SU-DHL-6 (cell line): ENCODE measurements at regions not wholly inside any gene's neighbourhood (a gene's known extent, or its start where the extent isn't known, plus 50 kb on each side); places are given as distances from the start of the nearest gene placed in this dataset.

Experiments used
- H2AFZ ChIP-seq: fragments of 200-600 bp; sonication (generic); 2 replicates; pipeline ENCODE4 v1.6.1; 2014; ENCODE audit warnings: low read depth, mild to moderate bottlenecking, moderate library complexity, mixed read lengths, antibody characterized with exemption, low read length; ENCODE audit not compliant: severe bottlenecking
- H3F3A ChIP-seq: fragments of 200-600 bp; shearing (Covaris generic); 2 replicates; pipeline ENCODE4 v1.6.0; 2016; ENCODE audit warnings: antibody characterized with exemption, mild to moderate bottlenecking; ENCODE audit not compliant: insufficient read depth
- H3K27ac ChIP-seq: fragments of 200-600 bp; sonication (generic); 2 replicates; pipeline ENCODE4 v1.5.1; 2016; ENCODE audit warnings: low read depth, mild to moderate bottlenecking, low read length, moderate library complexity, mixed read lengths
- H3K27me3 ChIP-seq: fragments of 200-600 bp; sonication (generic), shearing (Covaris generic); 2 replicates; pipeline ENCODE4 v1.6.0; 2014; ENCODE audit warnings: mild to moderate bottlenecking, low read length
- H3K36me3 ChIP-seq: fragments of 200-600 bp; sonication (generic); 2 replicates; pipeline ENCODE4 v1.6.1; 2014; ENCODE audit warnings: mild to moderate bottlenecking, low read length, mixed read lengths
- H3K4me2 ChIP-seq: fragments of 300-600, 200-600 bp; shearing (Covaris generic), sonication (generic); 2 replicates; pipeline ENCODE4 v1.6.0; 2014; ENCODE audit warnings: low read length, low read depth, mild to moderate bottlenecking; ENCODE audit not compliant: poor library complexity, severe bottlenecking
- H3K4me3 ChIP-seq: fragments of 200-600 bp; sonication (generic); 2 replicates; pipeline ENCODE4 v1.5.1; 2014; ENCODE audit warnings: antibody characterized with exemption, low read length, mild to moderate bottlenecking, mixed read lengths; ENCODE audit not compliant: insufficient read depth, poor library complexity, severe bottlenecking
- H3K79me2 ChIP-seq: fragments of 200-600 bp; sonication (generic); 2 replicates; pipeline ENCODE4 v1.6.1; 2014; ENCODE audit warnings: mild to moderate bottlenecking, low read length, moderate library complexity; ENCODE audit not compliant: insufficient read depth
- H3K9ac ChIP-seq: fragments of 200-600 bp; sonication (generic); 2 replicates; pipeline ENCODE4 v1.7.0; 2014; ENCODE audit warnings: mild to moderate bottlenecking, low read length
- H3K9me2 ChIP-seq: fragments of 200-600 bp; sonication (generic); replicated peaks from 2 replicates; pipeline ENCODE4 v1.6.1; 2014; ENCODE audit warnings: low read length; ENCODE audit not compliant: insufficient read depth
- H3K9me3 ChIP-seq: fragments of 200-600 bp; sonication (generic); 2 replicates; pipeline ENCODE4 v1.6.1; 2014; ENCODE audit warnings: low read length, mixed read lengths; ENCODE audit not compliant: insufficient read depth
- H4K20me1 ChIP-seq: fragments of 200-600 bp; sonication (generic); 2 replicates; pipeline ENCODE4 v1.6.1; 2014; ENCODE audit warnings: low read depth, mild to moderate bottlenecking, antibody characterized with exemption, low read length, moderate library complexity, mixed read lengths
- EZH2phosphoT487 ChIP-seq: fragments of 200-600 bp; sonication (generic), shearing (Covaris generic); conservative IDR thresholded peaks from 2 replicates; pipeline ENCODE4 v1.6.1; 2018; ENCODE audit warnings: mild to moderate bottlenecking, antibody characterized with exemption, low read length, moderate library complexity, mixed read lengths
- TF ChIP-seq, protein P1 (sequence below): fragments of 200-600 bp; sonication (generic); IDR thresholded peaks from one replicate; pipeline ENCODE4 v1.5.1; 2017; ENCODE audit warnings: antibody characterized with exemption, mild to moderate bottlenecking, low read length, moderate library complexity; ENCODE audit not compliant: insufficient read depth, poor library complexity, severe bottlenecking

DNA sequence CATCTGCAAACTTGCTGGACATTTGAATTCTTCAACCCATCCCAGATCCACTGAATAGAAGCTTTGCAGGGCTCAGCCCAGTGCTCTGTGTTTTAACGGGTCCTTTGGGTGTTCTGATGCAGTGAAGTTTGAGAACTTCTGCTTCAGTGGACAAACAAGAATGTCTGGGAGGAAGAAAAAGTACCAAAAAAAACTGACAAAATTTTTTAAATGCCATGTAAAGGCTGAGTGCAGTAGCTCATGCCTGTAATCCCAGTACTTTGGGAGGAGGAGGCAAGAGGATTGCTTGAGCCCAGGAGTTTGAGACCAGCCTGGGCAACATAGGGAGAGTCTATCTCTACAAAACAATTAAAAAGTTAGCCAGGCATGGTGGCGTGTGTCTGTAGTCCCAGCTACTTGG lies 51.8 kb upstream of the FRMD4A start:
- H2AFZ ChIP-seq: no peak overlapping the region
- TF ChIP-seq, protein P1, sequence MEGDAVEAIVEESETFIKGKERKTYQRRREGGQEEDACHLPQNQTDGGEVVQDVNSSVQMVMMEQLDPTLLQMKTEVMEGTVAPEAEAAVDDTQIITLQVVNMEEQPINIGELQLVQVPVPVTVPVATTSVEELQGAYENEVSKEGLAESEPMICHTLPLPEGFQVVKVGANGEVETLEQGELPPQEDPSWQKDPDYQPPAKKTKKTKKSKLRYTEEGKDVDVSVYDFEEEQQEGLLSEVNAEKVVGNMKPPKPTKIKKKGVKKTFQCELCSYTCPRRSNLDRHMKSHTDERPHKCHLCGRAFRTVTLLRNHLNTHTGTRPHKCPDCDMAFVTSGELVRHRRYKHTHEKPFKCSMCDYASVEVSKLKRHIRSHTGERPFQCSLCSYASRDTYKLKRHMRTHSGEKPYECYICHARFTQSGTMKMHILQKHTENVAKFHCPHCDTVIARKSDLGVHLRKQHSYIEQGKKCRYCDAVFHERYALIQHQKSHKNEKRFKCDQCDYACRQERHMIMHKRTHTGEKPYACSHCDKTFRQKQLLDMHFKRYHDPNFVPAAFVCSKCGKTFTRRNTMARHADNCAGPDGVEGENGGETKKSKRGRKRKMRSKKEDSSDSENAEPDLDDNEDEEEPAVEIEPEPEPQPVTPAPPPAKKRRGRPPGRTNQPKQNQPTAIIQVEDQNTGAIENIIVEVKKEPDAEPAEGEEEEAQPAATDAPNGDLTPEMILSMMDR: no peak
- no peak for TF ChIP-seq EZH2phosphoT487
- no peaks in the 10 kb centered on the region for H3K36me3 ChIP-seq
- H4K20me1 ChIP-seq: no peaks in the 10 kb centered on the region
- H3F3A ChIP-seq: no peaks in the 10 kb centered on the region
- H3K9me2 ChIP-seq: no peaks in the 10 kb centered on the region
- H3K9ac ChIP-seq: no peak overlapping the region
- H3K79me2 ChIP-seq: no peaks in the 10 kb centered on the region
- H3K4me3 ChIP-seq: no peak overlapping the region
- H3K4me2 ChIP-seq: no peak overlapping the region
- no peak overlapping the region for H3K27ac ChIP-seq
- no peaks in the 10 kb centered on the region for H3K9me3 ChIP-seq
- no peaks in the 10 kb centered on the region for H3K27me3 ChIP-seq

DNA sequence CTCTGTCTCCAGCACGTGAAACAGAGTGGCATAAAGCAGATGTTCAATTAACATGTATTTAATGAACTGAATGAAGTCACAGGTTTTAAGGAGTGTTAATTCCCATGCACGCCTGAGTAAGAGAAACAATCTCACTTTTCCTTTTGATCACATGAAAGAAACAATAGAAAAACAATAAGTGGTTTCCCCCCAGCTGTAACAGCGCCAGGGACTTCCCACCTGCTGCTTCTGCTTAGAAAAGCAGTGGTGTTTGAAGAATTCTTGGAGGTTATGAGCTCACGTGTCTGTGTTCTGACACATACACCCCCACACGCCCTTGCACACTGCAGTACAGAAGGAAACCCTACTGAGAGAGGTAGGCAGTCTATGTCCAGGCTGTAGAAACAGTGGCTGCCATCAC lies 51.3 kb upstream of the FRMD4A start:
- TF ChIP-seq, protein P1: no peak
- TF ChIP-seq EZH2phosphoT487: no peak
- H3K79me2 ChIP-seq: no peaks in the 10 kb centered on the region
- no peaks in the 10 kb centered on the region for H3K9me2 ChIP-seq
- no peaks in the 10 kb centered on the region for H3K9me3 ChIP-seq
- no peak overlapping the region for H3K4me2 ChIP-seq
- no peaks in the 10 kb centered on the region for H3K36me3 ChIP-seq
- no peaks in the 10 kb centered on the region for H3K27me3 ChIP-seq
- no peak overlapping the region for H2AFZ ChIP-seq
- no peaks in the 10 kb centered on the region for H3F3A ChIP-seq
- H4K20me1 ChIP-seq: no peaks in the 10 kb centered on the region
- no peak overlapping the region for H3K9ac ChIP-seq
- H3K4me3 ChIP-seq: no peak overlapping the region
- H3K27ac ChIP-seq: no peak overlapping the region

DNA sequence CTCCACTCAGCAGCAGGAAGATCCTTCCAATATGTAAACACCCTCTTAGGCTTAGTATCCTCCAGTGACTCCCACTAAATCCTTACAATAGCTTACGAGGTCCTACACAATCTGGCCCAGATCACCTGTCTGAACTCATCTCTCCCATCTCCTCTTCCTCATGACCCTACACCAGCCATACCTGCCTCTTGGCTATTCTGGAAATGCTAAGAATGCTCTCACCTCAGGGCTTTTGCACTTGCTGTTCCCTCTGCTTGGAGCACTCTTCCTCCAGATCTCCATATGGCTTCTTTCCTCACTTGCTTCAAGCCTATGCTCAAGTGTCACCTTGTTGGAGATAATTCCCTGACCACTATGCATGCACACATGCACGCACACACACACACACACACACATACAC lies 50.8 kb upstream of the FRMD4A start:
- no peak overlapping the region for H3K4me2 ChIP-seq
- no peaks in the 10 kb centered on the region for H3K36me3 ChIP-seq
- no peak overlapping the region for H3K9ac ChIP-seq
- H3K4me3 ChIP-seq: no peak overlapping the region
- H2AFZ ChIP-seq: no peak overlapping the region
- H3K9me3 ChIP-seq: no peaks in the 10 kb centered on the region
- TF ChIP-seq EZH2phosphoT487: no peak
- TF ChIP-seq, protein P1: no peak
- H3K27ac ChIP-seq: no peak overlapping the region
- no peaks in the 10 kb centered on the region for H3K27me3 ChIP-seq
- no peaks in the 10 kb centered on the region for H3K79me2 ChIP-seq
- H3K9me2 ChIP-seq: no peaks in the 10 kb centered on the region
- no peaks in the 10 kb centered on the region for H4K20me1 ChIP-seq
- no peaks in the 10 kb centered on the region for H3F3A ChIP-seq

DNA sequence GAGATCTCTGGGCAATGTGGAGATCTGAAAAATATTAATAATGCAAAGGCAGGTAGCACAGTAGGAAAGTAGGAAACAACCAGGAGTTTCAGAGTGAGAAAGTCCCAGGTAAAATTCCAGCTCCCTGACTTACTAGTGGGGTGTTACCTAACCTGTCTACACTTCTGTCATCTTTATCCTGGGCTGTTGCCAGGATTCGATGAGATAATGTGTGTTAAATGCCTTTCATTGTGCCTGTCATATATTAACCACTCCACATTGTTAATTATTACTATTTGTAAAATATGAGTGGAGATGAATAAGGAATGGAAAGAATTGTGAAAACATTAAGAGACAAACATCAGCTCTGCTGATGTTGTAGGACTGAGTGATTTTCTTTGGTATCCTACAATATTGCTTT lies 50.0 kb upstream of the FRMD4A start:
- Histone ChIP-seq H4K20me1 (no peaks in the 10 kb centered on the region), H3K79me2 (no peaks in the 10 kb centered on the region), H3K4me3 (no peak overlapping the region), H3K9me2 (no peaks in the 10 kb centered on the region), H3K9me3 (no peaks in the 10 kb centered on the region), H2AFZ (no peak overlapping the region), H3K27ac (no peak overlapping the region), H3K4me2 (no peak overlapping the region), H3K36me3 (no peaks in the 10 kb centered on the region), H3F3A (no peaks in the 10 kb centered on the region), H3K9ac (no peak overlapping the region), H3K27me3 (no peaks in the 10 kb centered on the region)
- TF ChIP-seq EZH2phosphoT487: no peak
- TF ChIP-seq, protein P1: no peak
